Upper lobe of left lung (tissue), 6 donors: ENCODE measurements at regions not wholly inside any gene's neighbourhood (a gene's known extent, or its start where the extent isn't known, plus 50 kb on each side); places are given as distances from the start of the nearest gene placed in this dataset.

Experiments used
- ATAC-seq, 2 donors: fragments of 200-7000 bp; cut with Tn5 transposase; one replicate each; pipeline ENCODE4 v1.9.1; 2022; ENCODE audit warnings: mild to moderate bottlenecking in 2 of 2, moderate library complexity in 2 of 2; ENCODE audit not compliant: low FRiP score in 2 of 2
- DNase-seq, 2 donors: peaks; one replicate each; pipeline ENCODE4 v3.0.0-alpha.2; 2019 to 2020
- H3K27ac ChIP-seq, 4 donors: fragments of 200-600 bp; sonication (generic); one replicate each; pipeline ENCODE4 v1.5.1; 2016 to 2019
- H3K27me3 ChIP-seq, 4 donors: fragments of 200-600 bp; sonication (generic); one replicate each; pipeline ENCODE4 v1.5.1; 2017 to 2019
- H3K36me3 ChIP-seq, 4 donors: fragments of 200-600 bp; sonication (generic); one replicate each; pipeline ENCODE4 v1.5.1; 2016 to 2019
- H3K4me1 ChIP-seq, 4 donors: fragments of 200-600 bp; sonication (generic); one replicate each; pipeline ENCODE4 v1.5.1; 2018 to 2019
- H3K4me3 ChIP-seq, 4 donors: fragments of 200-600 bp; sonication (generic); one replicate each; pipeline ENCODE4 v1.5.1; 2017 to 2019; ENCODE audit warnings: mild to moderate bottlenecking in 2 of 4, moderate library complexity in 1 of 4
- H3K9me3 ChIP-seq, 4 donors: fragments of 200-600 bp; sonication (generic); one replicate each; pipeline ENCODE4 v1.5.1; 2018 to 2019
- EP300 ChIP-seq, 4 donors: sonication (generic); formaldehyde crosslinking; IDR thresholded peaks; one replicate each; pipeline ENCODE4 v1.5.1; 2017; ENCODE audit warnings: antibody characterized with exemption in 4 of 4, control low read depth in 2 of 4
- POLR2A ChIP-seq, 4 donors: fragments of 450-650 bp; IDR thresholded peaks; one replicate each; pipeline ENCODE4 v1.5.1; 2016 to 2017; ENCODE audit warnings: antibody characterized with exemption in 4 of 4, mild to moderate bottlenecking in 2 of 4
- POLR2AphosphoS5 ChIP-seq, 2 donors: sonication (generic); formaldehyde crosslinking; IDR thresholded peaks; one replicate each; pipeline ENCODE4 v1.5.1; 2017; ENCODE audit warnings: antibody characterized with exemption in 2 of 2
- WGBS, 2 donors: methylation state at CpG; one replicate each; pipeline ENCODE4 v1.1.5; 2017 to 2018; 5-methylcytosine and 5-hydroxymethylcytosine counted together
- TF ChIP-seq, protein P1 (sequence below), 6 experiments: fragments of 450-650 bp in 4 of 6; fragments of 200-600 bp in 2 of 6; sonication (generic) in 2 of 6; IDR thresholded peaks; one replicate each; pipeline ENCODE4 v1.5.1; 2016 to 2019; ENCODE audit warnings: antibody characterized with exemption in 6 of 6
- donor health status: DM: no; HTN: no; CAD: no; lungs with moderate emphysema.
- donor health status: DM: no; HTN: yes; CAD: no; lungs with severe emphysema.

DNA sequence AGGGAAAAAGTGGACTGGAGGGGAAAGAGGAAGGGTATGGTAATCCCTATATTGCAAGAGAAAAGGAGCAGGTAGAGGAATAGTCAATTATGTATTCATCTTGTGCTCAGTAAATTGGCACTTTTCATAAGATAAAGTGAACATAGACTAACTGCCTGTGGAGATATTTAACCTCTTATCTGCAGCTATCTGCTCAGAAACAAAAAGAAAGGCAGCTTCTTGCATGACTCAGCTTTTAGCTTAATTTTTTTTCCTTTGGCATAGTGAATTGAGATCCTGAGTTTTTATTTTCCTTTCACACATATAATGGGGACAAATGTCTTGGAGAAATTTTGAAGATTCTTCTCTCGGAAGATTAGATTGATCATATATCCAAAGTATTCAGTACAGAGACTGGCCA is 127.6 kb upstream of the F3 start:
- no peak overlapping the region for H3K27ac ChIP-seq

DNA sequence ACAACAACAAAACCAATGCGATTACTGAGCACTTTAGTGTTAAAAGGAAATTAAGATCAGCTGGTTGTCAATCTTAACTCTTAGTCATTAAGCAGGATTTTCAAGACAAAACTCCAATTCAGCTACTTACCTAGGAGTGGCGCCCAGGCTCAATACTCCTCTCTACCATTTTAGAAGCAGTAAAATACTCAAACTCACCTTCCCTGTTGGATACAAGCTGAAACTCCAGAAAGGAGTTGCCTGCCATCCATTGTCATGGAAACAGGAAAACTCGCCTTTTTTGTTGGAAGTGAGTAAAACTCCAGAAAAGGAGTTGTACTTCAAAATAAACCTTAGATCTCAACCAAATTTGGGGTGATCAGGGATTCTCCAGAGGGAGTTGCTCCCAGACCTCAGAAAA is 127.0 kb upstream of the F3 start:
- Histone ChIP-seq H3K4me3 (no peak overlapping the region), H3K27me3 (no peaks in the 10 kb centered on the region), H3K9me3 (no peaks in the 10 kb centered on the region), H3K4me1 (peaks cover 0 to 3% (median 0%) of the 10 kb centered on the region in 4 donors), H3K36me3 (no peaks in the 10 kb centered on the region), H3K27ac (no peak overlapping the region)
- TF ChIP-seq, protein P1, sequence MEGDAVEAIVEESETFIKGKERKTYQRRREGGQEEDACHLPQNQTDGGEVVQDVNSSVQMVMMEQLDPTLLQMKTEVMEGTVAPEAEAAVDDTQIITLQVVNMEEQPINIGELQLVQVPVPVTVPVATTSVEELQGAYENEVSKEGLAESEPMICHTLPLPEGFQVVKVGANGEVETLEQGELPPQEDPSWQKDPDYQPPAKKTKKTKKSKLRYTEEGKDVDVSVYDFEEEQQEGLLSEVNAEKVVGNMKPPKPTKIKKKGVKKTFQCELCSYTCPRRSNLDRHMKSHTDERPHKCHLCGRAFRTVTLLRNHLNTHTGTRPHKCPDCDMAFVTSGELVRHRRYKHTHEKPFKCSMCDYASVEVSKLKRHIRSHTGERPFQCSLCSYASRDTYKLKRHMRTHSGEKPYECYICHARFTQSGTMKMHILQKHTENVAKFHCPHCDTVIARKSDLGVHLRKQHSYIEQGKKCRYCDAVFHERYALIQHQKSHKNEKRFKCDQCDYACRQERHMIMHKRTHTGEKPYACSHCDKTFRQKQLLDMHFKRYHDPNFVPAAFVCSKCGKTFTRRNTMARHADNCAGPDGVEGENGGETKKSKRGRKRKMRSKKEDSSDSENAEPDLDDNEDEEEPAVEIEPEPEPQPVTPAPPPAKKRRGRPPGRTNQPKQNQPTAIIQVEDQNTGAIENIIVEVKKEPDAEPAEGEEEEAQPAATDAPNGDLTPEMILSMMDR (IDR thresholded peaks at IDR 0.05) = no peak
- TF ChIP-seq POLR2AphosphoS5 (IDR thresholded peaks at IDR 0.05) (no peak), EP300 (IDR thresholded peaks at IDR 0.05) (no peak), POLR2A (IDR thresholded peaks at IDR 0.05) (no peak)
- WGBS, 2 donors = 75 to 90% methylated on average over 3 of the region's 3 CpGs
- no peak for DNase-seq
- no peak for ATAC-seq

More for the DNA sequence above, 127.6 kb upstream of the F3 start:
- Histone ChIP-seq H3K9me3 (no peaks in the 10 kb centered on the region), H3K4me1 (peaks cover 0 to 3% (median 0%) of the 10 kb centered on the region in 4 donors), H3K36me3 (no peaks in the 10 kb centered on the region), H3K4me3 (no peak overlapping the region), H3K27me3 (no peaks in the 10 kb centered on the region)
- WGBS, 2 donors = 93 to 97% methylated on average over 1 of the region's 1 CpG
- TF ChIP-seq POLR2A (IDR thresholded peaks at IDR 0.05) (no peak), EP300 (IDR thresholded peaks at IDR 0.05) (no peak), POLR2AphosphoS5 (IDR thresholded peaks at IDR 0.05) (no peak)
- TF ChIP-seq, protein P1 (IDR thresholded peaks at IDR 0.05) = no peak
- DNase-seq = no peak
- no peak for ATAC-seq

DNA sequence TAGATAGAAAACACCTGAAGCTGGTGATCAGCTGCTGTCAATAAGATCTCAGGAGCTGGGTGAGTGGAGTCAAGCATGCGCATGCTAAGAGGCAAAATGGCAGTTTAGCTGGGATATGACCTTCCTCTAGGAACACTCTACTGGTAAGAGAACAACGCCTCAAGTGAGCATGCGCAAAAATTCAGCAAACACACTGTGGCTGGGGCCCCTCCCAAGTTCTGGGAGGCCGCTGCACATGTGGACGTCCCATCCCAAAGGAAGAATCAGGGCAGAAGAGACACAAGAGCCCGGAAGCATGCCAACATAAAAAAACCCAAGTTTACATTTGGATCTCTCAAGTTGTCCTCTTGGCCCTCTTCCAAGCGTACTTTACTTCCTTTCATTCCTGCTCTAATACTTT is 126.3 kb upstream of the F3 start:
- H3K27me3 ChIP-seq = no peaks in the 10 kb centered on the region
- ATAC-seq (no peak), DNase-seq (no peak)
- 63 to 77% methylated on average over 7 of the region's 7 CpGs for WGBS, 2 donors
- peaks cover 0 to 3% (median 0%) of the 10 kb centered on the region in 4 donors for H3K4me1 ChIP-seq
- no peaks in the 10 kb centered on the region for H3K9me3 ChIP-seq
- no peak overlapping the region for H3K4me3 ChIP-seq
- TF ChIP-seq POLR2AphosphoS5 (IDR thresholded peaks at IDR 0.05) = no peak
- TF ChIP-seq POLR2A (IDR thresholded peaks at IDR 0.05) = no peak
- TF ChIP-seq, protein P1 (IDR thresholded peaks at IDR 0.05) = no peak
- TF ChIP-seq EP300 (IDR thresholded peaks at IDR 0.05) = no peak
- H3K27ac ChIP-seq = no peak overlapping the region
- H3K36me3 ChIP-seq = no peaks in the 10 kb centered on the region

DNA sequence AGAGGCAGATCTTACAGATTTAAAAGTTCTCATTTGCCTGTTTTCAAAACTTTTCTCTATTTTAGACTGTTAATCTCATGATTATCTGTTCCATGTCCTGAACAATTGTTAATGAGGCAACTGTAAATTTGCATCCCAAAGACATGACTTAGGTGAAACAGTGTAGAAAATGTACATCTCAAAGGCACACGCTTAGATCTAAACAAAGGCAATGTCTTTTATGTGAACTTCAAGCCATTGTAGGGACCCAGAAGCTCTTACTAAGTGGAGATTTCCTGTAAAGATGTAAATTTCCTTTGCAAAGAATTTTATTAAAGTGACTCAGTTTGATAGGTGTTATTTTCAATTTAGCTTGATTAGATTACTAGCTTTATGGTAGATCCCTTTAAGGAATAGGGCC is 125.2 kb upstream of the F3 start:
- no peak for DNase-seq
- WGBS, 2 donors = 90 to 94% methylated on average over 1 of the region's 1 CpG
- TF ChIP-seq EP300 (IDR thresholded peaks at IDR 0.05) = no peak
- TF ChIP-seq, protein P1 (IDR thresholded peaks at IDR 0.05) = no peak
- TF ChIP-seq POLR2AphosphoS5 (IDR thresholded peaks at IDR 0.05) = no peak
- TF ChIP-seq POLR2A (IDR thresholded peaks at IDR 0.05) = no peak
- Histone ChIP-seq H3K4me3 (no peak overlapping the region), H3K36me3 (no peaks in the 10 kb centered on the region), H3K27me3 (no peaks in the 10 kb centered on the region), H3K27ac (no peak overlapping the region), H3K4me1 (peaks cover 0 to 3% (median 0%) of the 10 kb centered on the region in 4 donors), H3K9me3 (no peaks in the 10 kb centered on the region)
- no peak for ATAC-seq

DNA sequence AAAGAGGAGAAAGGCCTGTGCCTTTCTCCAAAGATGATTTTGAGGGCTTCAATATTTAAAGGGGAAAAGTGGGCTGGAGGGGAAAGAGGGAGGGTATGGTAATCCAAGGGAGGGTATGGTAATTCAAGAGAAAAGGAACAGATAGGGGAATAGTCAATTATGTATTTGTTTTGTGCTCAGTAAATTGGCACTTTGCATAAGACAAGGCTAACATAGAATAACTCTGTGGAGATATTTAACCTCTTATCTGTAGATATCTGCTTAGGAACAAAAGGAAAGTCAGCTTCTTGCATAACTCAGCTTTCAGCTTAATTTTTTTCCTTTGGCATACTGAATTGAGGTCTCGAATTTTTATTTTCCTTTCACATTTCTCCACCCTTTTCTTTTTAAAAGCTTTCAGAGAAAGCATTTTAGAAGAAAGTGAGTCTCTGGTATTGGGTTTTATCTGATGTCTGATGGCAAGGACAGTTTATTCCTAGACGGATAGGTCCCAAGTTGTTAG is 119.9 kb upstream of the F3 start:
- Histone ChIP-seq H3K4me1 (peaks cover 0 to 3% (median 0%) of the 10 kb centered on the region in 4 donors), H3K27me3 (no peaks in the 10 kb centered on the region), H3K27ac (no peak overlapping the region), H3K4me3 (no peak overlapping the region), H3K9me3 (no peaks in the 10 kb centered on the region), H3K36me3 (no peaks in the 10 kb centered on the region)
- 70 to 73% methylated on average over 2 of the region's 2 CpGs for WGBS, 2 donors
- ATAC-seq (no peak), DNase-seq (no peak)
- TF ChIP-seq EP300 (IDR thresholded peaks at IDR 0.05) (no peak), POLR2AphosphoS5 (IDR thresholded peaks at IDR 0.05) (no peak), POLR2A (IDR thresholded peaks at IDR 0.05) (no peak)
- TF ChIP-seq, protein P1 (IDR thresholded peaks at IDR 0.05) = no peak
